HG03460 (cell line): ENCODE measurements at regions not wholly inside any gene's neighbourhood (a gene's known extent, or its start where the extent isn't known, plus 50 kb on each side); places are given as distances from the start of the nearest gene placed in this dataset.
"Not testable (repeated sequence)": the region's sequence is repeated elsewhere in the genome, so short reads cannot be mapped to it uniquely, and the experiment has no call there.

ENCODE experiments used
- ATAC-seq: cut with Tn5 transposase; IDR thresholded peaks from one replicate; pipeline ENCODE4 v1.9.1; 2021; ENCODE audit not compliant: unreplicated experiment

DNA sequence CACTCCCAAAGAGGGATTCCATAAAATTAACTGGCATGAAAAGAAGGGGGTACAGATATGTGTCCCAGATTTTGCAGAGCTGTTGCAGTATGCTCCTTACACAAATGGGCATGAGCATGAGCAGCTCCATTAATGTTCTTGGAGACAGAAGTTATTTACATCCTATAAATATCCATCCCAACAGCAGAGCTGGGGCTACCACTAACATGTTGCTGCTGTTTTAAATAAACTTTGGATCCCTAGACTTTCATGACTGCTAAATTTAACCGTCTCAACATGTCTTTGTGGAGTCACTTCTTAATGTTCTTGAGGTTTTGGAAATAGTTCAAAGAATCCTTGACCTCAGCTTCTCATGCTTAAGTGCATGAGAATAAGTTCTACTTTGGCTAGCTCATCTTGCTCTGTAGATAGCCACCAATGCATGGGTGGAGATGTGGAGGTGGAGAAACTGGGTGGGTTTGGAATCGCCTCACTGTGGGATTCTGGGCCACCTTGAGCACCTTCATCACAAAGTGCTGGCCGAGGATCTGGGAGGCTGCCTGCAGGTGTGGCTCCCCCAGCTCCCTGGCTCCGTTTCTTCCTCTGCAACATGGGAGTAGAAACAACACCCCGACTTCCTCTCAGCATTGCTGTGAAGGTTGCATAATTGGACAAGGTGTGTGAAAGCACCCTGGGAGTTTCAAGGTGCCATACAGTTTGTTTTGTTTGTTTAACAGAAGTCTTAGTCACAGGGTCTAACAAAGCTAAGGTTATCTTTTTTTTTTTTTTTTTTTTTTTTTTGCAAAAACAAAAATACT lies 307.2 kb downstream of the MYCN start:
- ATAC-seq = no peak

DNA sequence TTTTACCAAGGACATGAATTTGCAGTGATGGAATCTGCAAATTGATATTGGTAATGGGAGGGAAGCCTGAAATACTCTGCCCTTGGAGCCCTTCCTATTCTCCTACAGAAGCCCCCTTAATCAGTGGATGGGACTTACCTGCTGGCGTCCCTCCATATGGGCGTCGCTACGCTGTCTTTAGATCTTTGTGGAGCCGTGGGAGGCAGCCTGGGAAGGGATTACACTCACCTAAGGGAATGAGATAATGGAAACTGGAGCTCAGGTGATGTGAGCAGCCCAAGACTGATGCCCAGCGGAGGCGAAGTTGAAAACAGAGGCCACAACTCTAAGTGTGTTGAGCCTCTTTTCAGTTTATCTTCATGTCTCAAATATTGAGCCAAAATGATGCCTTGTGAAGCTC lies 306.6 kb downstream of the MYCN start:
- no peak for ATAC-seq

DNA sequence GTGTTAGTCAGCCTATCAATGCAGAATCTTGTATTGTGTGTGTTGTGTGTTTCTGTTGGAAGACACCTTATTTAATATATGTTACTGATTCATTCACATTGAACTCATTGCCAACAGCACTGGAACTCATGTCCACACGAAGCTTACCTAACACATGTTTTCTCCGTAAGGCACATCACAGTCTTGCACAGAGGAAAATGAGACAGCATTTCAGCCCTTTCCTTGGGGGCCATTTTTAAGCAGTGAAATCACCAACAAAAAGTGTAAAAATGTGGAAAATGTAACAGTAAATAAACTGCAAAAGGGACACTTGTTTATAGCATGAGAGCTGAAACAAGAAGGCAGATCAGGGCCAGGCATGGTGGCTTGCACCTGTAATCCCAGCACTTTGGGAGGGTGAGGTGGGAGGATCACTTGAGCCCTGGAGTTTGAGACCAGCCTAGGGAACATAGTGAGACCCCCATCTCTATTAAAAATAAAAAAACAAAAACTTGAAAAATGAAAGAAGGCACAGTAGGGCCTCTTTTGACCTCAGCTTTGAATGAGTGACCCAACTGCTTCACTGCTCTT lies 306.0 kb downstream of the MYCN start:
- ATAC-seq = no peak

DNA sequence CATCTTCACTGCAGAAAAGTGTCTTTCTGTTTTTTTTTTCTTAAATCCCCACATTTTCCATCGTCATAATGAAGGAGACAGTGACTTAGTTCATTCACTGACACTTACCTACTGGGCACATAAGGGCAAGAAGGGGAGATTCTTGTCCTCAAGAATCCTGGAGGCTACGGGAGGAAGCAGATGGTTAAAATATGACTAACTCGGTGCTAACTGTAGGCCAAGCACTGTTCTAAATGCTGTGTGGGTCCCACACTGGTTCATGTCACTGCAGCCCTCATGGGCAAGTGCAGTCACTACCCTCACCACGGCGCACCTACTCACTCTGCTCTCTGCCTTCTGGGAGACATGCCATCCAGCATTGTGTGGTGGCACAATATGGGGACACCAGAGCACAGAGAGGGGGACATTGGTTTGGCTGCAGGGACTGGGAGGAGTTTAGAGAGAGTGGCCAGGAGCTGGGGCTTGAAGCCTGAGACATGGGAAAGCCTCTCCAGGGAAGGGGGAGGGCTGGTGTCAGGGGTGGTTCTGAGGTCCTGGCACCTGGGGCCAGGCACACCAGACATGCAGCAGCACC lies 305.2 kb downstream of the MYCN start:
- no peak for ATAC-seq

DNA sequence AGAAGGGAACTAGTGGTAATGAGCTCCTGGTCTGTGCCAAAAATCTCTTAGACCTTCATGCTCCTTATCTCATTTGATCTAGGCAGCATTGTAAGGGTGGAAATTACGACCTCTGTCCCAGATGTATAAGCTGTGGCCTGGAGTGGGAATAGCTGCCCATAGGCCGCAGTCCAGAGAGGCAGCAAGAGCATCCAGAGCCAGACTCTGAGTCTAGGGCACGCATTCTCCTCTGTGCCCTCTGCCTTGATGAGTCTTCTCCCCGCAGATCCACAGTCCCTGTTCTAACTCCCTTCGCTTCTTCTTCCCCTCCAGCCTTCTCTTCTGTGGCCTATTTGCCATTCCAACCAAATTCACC lies 304.6 kb downstream of the MYCN start:
- ATAC-seq = no peak

DNA sequence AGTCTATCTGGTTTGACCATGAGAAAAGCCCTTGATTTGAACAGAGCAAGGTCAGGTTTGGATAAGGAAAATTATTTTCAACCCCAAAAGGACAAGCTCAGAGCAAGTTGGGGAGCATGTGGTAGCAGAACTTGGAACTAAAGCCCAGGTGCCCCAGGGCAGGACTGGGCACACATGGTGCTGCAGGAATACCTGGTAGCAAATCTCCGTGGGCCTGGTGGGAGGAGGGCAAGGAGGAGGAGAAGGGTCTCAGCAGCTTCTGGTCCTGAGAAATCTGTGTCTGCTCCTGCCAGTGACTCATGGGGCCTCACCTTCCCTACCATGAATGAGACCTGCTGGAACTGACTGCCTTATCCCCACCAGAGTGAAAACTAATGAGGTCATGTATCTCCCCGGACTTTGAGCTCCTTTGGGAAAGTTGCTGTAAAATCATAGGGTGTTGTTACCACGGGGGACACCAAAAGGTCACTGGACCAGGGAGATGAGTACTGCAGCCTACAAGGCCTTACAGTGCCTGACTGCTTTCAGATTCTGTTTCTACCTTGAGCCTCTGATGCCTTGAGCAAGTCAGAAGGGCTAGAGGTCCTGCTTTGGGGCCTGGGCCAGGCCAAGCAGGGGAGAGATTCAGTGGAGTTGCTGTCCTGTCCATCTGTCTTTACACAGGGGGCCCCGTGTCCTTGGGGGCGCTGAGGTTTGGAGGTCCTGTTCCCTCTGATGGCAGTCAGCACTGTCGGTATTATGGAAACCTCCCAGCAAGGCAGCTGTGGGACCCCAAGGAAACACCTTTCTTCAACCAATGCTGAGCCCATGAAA lies 304.0 kb downstream of the MYCN start:
- ATAC-seq = no peak

DNA sequence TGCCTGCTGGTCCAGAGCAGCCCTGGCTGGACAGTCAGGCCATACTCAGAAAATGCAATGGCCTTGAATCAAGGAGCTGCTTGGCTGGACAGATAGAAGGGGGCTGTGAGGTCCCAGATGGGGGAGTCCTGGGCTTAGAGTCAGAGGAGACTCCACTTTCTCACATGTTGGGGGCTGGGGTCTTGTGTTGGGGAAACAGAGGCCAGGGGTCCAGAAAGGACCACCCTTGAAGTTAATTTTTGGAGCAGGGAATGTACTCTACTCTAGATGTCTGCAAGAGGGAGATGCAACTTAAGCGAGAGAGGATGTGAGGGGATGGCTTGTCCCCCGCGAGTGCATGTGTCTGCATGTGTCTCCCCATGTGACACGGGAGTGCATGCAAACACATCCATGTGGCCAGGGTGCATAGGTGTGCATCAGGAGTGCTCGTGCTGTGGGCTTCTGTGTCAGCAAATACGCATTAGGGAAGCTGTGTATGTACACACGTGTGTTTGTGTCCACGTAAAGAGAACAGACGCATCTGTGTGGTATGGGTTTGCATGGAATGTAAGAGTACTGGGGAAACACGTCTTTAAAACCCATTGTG lies 303.2 kb downstream of the MYCN start:
- ATAC-seq = no peak

DNA sequence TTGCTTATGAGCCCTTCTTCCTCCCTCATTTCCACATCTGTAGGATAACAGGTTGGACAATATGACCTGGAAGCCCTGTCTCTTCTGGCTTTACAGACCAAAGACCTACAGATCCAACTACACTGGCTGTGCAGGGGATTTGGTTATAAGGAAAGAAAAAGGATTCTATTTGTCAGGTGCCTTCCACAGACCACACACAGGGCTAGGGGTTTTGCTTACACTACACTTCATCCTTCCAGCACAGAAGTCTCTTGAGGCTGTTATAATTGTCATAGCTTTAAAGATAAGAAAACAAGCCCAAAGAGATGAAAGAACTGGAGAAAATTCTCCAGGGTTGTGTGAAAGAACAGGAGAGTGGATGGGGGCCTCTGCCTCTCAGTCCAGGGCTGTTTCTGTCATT lies 302.6 kb downstream of the MYCN start:
- ATAC-seq = no peak

DNA sequence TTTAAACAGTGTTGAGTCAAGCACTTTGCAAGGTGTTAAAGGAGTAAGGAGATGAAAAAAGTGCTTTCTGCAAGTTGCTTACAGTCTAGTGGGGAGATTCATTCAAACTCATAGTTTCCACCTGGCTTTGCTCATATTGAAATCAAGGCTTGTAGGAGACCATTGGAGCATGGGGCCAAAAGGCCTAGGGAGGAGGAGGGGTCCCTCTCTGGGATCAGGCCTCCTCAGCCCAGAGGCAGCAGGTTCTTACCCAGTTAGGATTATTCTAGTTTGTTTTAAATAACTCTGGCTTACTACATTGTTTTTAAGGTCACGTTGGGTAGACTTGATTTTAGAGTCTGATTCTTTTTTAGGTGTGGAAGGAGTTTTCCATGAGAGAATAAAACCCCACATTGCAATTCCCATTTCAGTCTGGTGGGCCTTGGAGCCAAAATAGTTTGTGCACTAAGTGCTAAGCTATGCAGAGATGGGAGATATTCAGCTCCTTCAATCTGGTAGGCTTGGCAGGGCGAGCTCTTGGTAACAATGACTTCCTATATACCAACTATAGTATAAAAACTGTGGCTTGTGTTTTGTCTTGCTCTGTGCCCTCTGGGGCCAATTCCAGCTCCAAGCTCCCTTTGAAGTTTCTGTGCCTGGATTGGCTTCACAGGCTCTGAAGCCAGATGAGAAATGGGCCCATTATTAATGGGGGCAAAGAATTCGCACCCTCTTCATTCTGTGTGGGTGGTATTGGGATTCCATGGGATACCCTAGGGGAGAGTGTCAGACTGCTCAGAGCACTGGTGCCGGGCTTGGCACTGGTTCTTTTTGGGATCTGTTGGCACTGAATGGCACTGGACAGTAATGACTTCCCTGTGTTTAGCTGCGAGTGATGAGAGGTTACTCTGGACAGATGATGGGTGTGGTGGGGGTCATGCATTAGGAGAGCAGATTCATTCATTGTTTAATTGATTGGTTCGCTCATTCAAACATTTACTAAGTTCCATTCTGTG lies 301.1 kb downstream of the MYCN start:
- no peak for ATAC-seq

DNA sequence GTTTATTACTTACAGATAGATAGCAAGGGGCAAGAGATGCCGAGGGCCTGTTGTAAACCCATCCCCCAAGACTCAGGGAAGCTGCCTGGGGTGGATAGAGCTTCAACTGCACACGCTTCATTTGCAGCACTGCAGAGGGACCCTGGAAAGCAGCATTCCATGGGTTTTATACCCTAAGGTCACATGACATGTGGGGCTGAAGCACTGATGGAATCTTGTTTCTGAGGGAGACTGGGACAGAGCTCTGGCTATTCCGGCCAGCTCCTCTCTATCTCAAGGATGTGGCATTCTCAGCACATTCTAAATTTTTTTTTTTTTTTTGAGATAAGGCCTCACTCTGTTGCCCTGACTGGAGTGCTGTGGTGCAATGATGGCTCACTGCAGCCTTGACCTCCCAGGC lies 300.1 kb downstream of the MYCN start:
- ATAC-seq = no peak

DNA sequence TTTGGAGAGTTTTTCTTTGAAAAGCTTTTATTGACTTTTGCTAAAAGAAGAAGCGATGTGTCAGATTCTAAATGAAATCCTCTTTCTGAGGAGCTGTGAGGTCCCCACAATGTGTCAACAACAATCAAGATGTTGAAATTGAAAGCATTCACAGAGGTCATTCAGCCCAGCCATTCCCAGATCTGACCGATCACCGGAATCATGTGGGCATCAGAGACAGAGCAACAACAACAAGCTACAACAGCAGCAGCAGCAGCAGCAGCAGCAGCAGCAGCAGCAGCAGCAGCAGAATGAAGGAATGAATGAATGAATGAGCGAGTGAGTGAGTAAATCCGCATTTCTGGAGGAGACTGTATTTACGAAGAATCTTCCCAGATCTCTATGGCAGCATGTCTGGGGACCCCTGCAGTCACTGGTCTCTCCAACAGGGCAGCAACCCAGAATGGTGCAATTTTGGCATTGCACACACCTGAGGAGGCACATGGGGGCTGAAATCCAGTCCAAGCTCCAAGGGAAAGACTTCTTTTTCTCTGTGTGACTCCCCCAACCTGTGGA lies 299.0 kb downstream of the MYCN start:
- ATAC-seq = no peak

DNA sequence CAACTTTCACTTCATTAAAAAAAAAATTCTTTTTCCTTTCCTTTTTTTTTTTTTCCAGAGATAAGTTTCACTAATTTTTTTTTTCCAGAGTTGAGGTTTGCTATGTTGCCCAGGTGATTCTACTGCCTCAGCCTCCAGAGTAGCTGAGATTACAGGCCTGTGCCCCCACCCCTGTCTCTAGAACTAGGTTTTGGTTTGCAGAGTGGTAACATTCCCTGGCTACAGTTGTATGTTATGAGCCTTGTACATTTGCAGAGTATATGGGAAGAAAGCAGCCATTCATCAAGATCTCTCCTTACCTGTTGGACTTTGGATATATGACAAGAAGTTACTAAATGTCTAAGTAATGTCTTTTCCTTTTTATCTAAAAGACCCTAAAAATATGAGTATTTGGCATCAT lies 298.4 kb downstream of the MYCN start:
- no peak for ATAC-seq

DNA sequence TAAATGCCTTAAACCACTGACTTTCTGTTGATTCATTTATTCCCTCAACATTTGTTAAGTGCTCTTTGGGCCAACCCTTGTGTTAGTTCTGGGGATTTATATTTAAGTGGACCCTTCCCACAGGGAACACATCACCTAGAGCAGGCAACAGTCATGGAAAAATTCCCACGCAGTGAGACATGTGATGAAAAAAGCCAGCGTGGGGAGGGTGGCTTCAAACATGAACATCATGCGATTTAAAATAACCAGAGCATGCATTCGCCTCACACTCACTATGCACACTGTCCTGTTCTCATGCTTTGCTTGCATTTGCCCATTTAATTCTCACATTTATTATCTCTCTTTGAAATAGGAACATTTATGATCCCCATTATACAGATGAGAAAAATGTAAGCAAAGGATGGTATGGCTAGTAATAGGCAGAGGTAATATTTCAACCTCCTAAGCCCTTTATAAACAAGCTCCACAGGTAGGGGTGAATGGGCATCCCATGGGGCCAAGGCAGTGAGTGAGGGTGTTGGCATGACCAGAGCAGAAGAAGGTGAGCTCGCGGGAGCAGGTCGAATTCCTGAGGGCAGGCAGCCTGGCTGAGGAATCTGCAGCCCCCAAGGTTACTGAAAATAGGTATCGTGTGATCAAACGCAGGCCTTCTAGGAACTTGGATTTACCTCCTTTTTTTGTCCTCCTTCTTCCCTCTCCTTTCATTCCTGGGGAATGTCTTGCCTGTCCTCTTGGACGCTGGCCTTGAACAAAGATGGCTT lies 297.8 kb downstream of the MYCN start:
- no peak for ATAC-seq

DNA sequence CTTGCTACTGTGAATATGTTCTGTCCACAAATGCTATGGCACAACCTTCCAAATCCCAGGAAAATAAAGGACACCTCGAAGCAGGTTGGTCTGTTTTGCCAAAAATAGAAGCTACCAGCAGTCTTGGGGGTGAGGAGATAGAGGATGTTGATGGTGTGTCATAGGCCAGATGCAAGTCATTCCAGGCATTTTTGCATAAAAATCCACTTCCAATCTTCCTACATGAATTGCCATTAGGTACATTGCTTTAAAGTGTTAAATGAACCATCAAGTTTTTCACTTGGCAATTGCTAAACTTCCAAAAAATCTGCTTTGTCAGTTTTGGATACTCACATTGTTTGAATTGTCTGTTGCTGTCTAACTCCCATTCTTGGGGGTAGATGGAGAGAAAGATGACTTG lies 295.4 kb downstream of the MYCN start:
- ATAC-seq = no peak

DNA sequence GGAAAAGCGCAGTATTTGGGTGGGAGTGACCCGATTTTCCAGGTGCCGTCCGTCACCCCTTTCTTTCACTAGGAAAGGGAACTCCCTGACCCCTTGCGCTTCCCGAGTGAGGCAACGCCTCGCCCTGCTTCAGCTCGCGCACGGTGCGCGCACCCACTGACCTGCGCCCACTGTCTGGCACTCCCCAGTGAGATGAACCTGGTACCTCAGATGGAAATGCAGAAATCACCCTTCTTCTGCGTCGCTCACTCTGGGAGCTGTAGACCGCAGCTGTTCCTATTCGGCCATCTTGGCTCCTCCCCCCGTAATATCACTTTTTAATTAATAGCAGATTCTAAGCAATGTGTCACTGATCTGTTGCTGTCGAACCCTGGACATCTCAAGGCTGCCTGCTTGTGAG lies 294.9 kb downstream of the MYCN start:
- ATAC-seq = not testable (repeated sequence)

DNA sequence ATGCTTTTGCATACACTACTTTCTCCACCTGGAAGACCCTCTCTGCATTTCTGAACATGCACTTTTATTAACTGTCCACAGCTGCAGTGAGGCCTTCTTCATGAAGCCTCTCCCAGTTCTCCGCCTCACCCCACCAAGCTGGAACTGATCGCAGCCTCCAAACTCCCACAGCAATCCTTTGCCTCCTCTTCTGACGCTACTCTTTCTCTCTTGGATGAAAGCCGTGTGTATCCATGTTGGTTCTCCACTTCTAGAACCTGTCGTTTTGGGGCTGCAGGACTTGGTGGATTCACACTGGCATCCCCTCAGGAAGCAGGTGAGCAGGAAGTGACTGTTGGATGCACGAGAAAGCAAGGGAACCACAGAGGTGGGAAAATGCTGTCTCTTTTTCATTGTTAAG lies 288.6 kb downstream of the MYCN start:
- no peak for ATAC-seq

DNA sequence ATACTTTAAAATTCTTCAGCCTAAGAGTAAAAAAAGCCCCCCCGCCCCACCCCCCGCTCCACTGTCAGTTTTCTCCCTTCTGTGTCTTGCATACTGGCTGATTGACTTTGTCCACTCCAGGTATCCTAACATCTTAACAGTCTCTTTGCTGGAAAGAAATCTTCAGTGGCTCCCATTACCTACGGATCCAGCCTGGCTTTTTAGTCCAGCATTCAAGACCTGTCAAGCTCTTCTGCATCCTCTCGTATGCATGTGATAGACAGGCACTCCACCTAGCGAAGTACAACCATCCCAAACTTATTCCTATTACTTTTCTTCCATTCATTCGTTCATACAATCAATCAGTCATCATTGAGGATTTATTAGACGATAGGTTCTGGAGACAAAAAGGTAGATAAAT lies 288.1 kb downstream of the MYCN start:
- ATAC-seq = no peak

DNA sequence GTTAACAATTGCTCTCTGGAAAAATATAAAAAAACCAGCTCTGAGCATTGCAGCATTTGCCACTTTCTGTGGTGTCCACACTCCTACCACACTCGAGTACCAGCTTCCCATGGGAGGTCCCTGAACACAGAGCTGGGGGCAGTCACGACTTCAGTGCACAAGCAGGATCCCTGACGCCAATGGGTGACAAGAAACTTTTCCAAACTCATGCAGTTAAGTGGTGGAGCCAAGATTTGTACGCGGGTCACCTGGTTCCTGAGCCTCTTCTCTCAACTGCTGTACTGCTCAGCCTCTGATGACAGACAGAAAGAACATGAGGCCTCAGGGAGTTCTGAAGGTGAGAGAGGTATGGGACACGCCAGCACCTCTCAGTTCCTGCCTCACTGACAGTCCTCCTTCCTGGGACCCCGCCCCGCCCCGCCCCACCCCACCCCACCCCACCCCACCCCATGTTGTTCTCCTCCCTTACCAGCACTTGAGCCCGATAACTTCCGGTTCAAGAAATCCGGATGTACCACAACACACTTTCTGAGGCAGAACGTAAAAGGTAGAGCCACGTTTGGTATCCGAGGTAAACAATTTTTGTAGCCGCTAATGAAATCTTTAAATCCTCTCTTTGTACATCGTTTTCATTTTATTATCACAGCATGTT lies 287.6 kb downstream of the MYCN start:
- no peak for ATAC-seq
